Activated CD4-positive, CD25-positive, alpha-beta regulatory T cell treated with anti-CD3 and anti-CD28 coated beads, Interleukin-2, amount 50 U/mL, for 24 hours (primary cell): ENCODE measurements at regions not wholly inside any gene's neighbourhood (a gene's known extent, or its start where the extent isn't known, plus 50 kb on each side); places are given as distances from the start of the nearest gene placed in this dataset.

Source experiments
- ATAC-seq, 2 donors: fragments of 150-1000 bp; cut with Tn5 transposase; one replicate each; pipeline ENCODE4 v1.10.0; 2021; ENCODE audit warnings: mild to moderate bottlenecking in 1 of 2, moderate library complexity in 1 of 2

DNA sequence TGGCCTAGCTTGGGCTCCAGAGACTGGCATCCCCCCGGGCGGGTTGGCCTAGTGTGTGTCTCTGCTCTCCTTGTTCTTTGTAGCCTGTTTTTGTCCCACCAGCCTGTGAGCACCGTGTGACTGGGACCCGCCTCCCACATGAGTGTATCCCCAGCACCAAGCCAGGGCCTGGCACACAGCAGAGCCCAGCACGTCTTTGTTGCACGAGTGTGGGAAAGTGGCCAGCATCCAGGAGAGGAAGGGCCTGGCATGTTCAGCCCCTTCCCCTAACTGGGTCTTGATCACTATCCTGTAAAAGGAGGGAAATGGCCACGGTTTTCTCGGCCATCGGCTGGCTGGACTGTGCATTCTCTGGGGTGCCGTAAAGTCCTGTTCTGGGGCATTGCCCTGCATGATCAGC is 290.1 kb downstream of the BMP7 start:
- ATAC-seq: no peak

DNA sequence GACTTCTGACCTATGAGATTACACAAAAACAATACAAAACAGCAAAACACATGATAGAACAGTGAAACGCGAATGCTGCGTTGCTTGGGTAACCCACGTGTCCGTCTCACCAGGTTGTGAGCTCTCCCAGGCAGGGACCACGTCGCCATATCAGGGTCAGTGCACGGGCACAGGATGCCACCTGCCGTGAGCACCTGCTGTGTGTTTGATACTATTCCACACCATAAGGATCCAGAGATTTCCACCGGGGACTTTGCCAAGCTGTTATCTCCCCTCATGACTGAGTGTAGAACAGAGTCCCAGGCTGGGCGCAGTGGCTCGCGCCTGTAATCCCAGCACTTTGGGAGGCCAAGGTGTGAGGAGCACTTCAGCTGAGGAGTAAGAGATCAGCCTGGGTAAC is 288.0 kb downstream of the BMP7 start:
- ATAC-seq: no peak

DNA sequence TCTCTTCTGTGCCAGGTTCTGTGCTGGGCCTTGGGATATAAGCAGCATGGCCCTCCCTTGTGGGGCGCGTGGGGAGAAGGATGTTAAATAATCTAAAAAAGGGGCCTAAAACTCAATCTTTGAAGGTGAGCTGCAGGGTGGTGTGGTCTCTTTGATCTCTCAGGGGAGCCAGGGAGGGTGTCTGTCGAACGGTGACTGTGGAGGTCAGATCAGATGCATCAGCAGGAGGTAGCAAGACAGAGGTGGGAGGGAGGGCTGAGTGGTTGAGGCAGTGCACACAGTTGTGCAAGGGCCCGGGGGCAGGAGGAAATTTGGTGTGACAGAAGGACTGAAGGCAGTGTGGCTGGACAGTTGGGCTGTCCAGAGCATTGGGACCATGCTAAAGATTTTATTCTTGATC is 287.3 kb downstream of the BMP7 start:
- no peak for ATAC-seq

GRCh38 chr20:56981301-56981700 is 285.1 kb downstream of the BMP7 start:
- no peak for ATAC-seq

DNA sequence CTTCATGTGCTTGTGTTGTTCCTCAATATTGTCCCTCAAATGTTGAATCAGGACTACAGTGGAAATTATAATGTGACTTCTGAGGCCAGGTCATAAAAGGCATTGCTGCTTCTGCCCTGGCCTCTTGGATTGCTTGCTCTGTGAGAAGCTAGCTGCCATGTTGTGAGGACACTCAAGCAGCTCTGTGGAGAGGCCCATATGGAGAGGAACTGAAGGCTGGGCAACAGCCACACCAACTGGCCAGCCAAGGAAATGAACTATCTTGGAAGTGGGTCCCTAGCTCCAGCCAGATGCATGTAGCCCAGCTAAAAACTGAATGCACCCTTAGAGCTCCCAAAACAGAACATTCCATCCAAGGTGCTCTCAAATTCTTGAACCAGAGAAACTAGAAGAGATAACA is 282.6 kb downstream of the BMP7 start:
- ATAC-seq: no peak

DNA sequence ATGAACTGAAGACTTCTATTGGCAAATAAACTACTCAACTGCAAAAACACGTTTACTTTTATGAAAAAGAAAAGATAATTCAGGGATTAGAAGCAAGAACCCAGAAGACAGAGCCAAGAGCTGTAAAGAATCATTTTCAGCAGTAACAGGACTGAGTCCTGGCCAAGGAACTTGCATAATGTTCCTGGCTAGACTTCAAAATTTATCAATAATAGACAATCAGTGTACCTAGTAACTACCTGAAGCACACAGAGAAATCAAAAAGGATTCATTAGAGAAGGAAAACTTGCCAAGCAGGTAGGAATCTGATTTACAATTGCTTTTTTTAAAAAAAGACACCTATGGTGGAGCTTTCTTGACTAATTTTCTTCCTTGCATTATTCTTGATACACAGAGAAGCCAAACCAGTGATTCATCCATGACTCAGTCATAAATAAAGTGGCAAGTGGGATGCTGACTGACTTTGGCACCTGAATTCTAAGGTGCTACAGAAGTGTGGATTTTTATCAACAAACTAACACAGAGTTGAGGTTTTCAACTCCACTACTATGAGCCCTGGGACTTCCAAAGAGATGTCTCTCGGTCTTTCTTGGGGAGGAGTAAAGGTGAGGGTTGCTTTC is 281.3 kb downstream of the BMP7 start:
- no peak for ATAC-seq

DNA sequence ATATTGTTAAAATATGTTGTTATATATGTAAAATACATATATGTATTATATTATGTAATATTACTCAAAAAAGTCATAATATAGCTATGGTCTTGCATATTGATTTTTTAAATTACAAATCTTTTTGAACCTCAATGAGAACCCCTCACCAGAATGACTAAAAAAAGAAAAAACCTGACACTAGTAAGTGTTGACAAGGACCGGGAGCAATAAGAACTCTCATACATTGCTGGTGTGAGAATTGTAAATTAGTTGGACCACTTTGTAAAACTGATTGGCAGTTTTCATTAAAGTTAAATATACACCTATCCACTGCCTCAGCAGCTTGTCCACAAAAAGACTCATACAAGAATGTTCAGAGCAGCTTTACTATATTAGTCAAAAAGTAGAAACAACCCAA is 280.0 kb downstream of the BMP7 start:
- no peak for ATAC-seq

DNA sequence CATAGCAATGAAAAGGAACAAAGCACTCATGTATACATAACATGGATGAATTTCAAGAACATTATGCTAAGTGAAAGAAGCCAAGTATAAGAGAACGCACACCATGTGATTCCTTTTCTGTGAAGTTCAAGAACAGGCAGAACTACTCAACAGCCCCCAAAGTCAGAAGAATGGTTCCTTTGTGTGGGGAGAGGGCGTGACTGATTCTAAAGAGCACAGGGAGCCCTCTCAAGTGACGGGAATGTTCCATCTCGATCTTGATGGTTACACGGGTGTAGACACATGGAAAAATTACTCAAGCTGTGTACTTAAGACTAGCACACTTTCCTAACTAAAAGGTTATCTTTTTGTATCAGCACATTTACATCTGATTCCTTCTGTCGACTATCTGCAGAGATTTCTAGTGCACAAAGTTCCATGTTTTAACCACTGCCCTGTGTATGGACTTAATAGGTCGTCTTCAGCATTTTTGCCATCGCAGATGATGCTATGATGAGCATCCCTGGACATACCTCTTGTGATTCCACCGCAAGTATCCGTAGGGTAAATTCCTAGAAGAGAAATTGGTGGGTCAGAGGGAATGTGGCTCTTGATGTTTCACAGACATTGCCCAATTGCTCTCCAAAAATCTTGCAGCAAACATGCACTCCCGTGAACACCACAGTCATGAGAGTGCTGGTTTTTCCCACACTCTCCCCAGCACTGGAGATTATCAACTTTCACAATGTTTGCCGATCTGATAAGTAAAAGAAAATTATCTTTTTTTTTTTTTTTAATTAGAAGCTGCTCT is 279.3 kb downstream of the BMP7 start:
- no peak for ATAC-seq

GRCh38 chr20:56987986-56988385 is 278.5 kb downstream of the BMP7 start:
- no peak for ATAC-seq

DNA sequence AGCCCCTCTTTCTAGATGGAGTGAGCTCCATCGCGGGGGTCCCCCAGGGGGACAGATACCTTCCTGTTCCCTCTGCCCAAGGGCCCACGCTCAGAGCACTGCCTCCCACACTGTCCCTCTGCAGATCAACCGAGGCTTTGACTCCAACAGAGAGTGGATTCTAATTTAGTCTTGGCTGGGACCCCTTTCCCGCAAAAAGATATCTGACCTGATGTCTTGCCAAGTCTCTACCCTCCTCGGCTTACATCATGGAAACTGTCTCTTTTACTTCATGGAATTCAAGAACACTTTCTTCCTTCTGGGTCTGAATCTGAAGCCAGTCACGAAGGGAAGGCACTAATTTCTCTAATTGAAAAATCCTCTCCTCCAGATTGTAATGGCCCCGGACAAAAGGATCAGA is 278.0 kb downstream of the BMP7 start:
- no peak for ATAC-seq

GRCh38 chr20:56989516-56989915 is 276.9 kb downstream of the BMP7 start:
- no peak for ATAC-seq

DNA sequence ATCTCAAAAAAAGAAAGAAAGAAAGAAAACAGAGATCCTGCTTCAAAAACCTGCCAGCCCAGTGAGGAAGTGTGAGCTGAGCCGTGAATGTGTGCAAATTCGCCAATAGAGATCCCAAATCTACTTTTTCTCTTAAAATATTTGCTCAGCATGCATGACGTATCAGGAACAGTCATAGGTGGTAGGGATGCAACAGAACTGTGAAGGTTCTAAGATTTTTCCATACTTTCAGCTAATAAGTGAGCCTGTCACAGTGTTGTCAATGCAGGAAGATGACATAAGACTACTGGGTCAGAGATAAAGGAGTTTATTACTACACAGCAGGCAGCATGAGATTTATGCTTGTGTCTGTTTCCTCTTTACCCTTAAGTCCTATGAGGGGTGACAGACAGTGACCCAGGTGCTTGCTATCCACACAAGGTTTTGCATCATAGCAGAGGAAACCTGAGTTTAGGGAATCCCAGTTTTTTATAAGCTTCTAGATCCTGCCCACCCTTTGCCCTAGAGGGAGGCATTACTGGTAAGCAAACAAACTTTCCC is 273.4 kb downstream of the BMP7 start:
- no peak for ATAC-seq

DNA sequence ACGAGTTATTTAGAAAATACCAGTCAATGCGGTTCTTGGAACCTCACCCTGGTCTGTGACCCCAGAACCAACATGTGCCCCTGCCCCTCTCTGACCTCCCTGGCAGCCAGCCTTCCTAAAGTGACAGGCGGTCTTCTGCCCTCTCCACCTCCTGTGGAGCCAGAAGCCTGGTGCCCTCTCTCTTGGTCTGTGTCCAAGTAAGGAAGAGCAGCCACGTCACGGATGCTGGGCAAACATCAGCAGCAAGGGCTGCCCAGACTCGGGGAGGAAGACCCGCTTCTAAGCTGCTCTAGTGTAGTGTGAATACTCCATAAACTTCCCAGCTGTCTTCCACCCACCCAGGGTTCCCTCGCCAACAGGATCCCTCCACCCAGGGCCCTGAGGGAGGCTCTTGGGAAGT is 272.4 kb downstream of the BMP7 start:
- no peak for ATAC-seq

DNA sequence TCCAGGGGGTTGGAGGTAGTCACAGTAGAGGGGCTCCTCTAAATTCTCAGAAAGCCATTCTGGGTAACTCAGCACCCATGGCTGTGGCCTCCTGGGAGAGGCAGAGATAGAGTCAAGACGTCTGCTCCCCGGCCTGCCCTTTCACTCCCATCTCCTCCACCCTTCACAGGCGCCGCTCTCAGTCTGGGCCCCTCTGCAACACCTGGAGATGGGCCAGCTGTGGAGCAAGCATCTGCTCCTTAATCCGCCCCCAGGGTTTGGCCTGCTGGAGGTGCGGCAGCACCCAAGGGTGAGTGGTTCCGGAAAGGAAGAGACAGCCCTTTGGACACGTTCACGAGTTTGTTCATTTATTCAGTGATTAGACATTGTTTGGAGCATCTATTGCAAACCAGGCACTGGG is 271.3 kb downstream of the BMP7 start:
- ATAC-seq: no peak

- no peak for ATAC-seq
Measured at GRCh38 chr20:56995635-56996075, 270.8 kb downstream of the BMP7 start.

- ATAC-seq: no peak
Measured at GRCh38 chr20:56996533-56996932, 269.9 kb downstream of the BMP7 start.

- ATAC-seq: no peak
Measured at GRCh38 chr20:56998438-56998837, 268.0 kb downstream of the BMP7 start.

DNA sequence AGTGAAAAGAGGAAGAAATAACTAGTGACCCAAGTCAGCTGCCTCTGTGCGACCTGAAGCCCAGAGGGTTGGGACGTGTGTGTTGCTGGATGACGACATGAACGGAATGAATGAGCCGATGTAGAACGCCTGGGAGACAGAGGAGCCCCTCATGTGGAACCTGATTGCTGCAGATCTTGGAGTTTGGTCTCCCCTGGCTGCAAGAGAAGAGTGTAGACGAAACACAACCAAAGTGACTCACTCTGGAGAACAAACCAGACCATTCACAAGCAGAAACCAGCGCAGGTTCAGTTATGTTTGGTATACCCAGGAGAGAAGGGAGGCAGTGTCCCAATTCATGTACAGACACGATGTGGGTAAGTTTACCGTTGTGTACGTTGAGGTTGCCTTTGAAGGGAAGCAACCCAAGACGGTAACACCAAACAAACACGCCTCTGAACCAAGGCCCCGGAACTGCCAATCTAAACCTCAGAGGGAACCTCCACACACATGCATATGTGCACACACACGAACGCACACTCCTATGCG is 265.9 kb downstream of the BMP7 start:
- ATAC-seq: no peak

DNA sequence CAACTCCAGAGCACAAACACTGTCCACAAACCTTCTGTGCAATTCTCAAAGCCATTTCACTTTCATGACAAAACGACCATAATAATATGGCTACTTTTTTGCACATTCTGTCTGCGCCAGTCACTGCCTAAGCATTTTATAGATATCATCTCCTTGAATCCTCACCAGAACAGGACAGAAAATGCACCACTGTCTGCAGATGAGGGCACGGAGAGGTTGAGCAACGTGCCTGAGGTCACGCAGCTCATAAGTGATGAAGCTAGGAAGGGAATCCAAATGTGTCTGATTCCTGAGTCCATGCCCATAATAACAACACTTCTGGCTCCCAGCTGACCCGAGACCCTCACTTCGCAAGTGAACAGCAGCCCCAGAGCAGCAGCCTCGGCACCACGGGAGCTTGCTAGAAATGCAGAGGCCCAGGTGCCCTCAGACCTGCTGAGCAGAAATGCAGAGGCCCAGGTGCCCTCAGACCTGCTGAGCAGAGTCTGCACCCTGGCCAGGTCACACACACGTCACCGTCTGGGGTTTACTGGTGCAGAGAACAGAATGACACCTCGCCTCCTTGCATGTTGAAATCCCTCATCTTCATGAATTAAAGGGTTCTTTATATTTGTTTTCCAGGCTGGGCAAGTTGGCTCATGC is 265.2 kb downstream of the BMP7 start:
- no peak for ATAC-seq

GRCh38 chr20:57002066-57002570 is 264.3 kb downstream of the BMP7 start:
- ATAC-seq: no peak

DNA sequence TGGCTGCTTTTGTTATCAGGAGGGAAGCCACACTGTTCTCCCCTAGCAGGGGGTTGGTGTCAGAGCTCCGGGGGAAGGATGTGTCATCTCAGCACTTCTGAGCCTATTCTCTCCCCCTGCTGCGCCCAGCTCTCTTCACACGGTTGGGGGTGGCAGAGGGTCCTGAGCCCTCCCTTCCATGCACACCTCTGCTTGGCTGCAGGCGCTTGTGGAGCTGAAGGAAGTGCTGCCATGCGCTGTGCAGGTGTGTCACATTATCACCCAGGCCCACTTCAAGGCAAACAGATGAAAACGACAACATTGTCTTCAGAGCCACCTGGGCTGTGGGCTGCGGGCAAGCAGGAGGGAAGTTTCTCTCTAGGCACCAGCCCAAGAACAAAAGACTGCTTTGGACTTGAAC is 263.4 kb downstream of the BMP7 start:
- no peak for ATAC-seq

DNA sequence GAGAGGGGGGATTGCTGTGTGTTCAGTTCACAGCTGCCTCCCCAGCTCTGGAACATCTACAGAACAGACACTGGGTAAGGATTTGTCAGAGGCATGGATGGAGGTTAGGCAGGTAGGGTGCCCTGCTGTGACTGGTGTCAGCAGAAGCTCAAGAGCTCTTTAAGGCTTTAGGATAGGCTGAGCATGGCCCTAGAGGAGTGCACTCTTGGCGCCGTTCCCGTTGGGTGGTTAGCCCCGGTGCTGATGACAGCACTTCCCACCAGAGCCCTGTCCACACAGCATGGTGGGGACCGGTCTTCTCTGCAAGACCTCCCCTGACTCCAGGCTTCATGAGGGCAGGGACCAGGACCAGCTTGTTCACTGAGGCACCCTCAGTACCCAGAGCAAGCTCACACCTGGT is 262.0 kb downstream of the BMP7 start:
- no peak for ATAC-seq
